GM18517 (cell line): ENCODE measurements at regions not wholly inside any gene's neighbourhood (a gene's known extent, or its start where the extent isn't known, plus 50 kb on each side); places are given as distances from the start of the nearest gene placed in this dataset.

Source experiments
- ATAC-seq: cut with Tn5 transposase; IDR thresholded peaks from one replicate; pipeline ENCODE4 v1.9.1; 2021; ENCODE audit warnings: mild to moderate bottlenecking, moderate library complexity; ENCODE audit not compliant: unreplicated experiment

GRCh38 chr13:111038887-111039286 is 76.2 kb upstream of the ARHGEF7 start:
- ATAC-seq = no peak

DNA sequence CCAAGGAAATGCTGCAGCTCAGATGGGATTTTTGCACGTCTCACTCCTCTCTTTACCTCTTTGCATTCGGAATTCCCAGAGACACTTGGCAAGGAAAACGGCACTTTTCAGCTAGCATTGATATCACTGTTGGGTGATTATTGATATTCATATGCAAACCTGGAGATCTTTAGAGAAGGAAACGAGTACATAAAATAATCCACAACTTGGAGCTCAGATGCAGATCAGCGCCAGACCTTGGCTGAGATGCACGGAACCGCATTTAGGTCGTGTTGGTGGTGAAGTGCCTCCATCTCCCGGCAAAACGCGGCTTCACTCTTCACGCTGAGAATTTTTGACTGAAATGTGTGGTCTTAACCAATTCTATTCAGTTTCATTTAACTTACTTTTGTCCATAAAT is 77.2 kb upstream of the ARHGEF7 start:
- ATAC-seq = no peak

DNA sequence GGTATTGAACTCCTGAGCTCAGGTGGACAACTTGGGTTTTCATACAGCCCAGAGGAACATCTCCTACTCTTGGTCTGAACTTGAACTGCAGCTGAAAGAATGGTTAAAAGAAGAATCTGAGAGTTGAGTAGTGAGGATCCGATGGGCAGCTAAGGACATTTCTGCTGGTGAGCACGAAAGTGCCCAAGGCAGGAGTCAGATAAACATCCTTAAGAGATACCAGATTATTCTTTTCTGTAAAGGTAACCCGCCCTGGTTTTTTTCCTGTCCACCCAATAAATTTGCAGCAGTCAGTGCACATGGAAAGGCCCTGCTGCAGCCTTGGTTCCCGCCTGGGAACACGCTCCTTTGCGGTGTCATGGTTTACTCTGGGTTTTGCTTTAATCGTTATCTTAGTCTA is 78.4 kb upstream of the ARHGEF7 start:
- ATAC-seq = no peak

DNA sequence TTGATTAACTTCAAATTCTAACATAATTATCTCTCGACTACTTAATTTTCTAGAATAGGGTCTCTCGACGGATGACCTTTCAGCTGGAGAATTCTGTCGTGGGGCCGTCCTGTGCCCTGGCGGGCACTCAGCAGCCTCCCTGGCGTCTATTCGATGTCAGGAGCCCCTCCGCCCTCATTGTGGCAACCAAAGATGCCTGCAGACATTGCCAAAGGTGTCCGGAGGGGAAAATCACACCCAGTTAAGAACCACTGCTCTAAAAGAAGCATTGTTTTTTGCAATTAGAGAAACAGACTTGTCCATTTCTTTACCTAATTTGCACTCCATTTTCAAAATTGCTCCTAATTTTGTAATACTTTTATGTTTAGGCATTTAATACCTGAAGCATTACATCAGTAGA is 79.2 kb upstream of the ARHGEF7 start:
- no peak for ATAC-seq

- no peak for ATAC-seq
Measured at GRCh38 chr13:111034811-111035210, 80.3 kb upstream of the ARHGEF7 start.

GRCh38 chr13:111033172-111034130 is 81.7 kb upstream of the ARHGEF7 start:
- no peak for ATAC-seq

GRCh38 chr13:111031531-111031961 is 83.6 kb upstream of the ARHGEF7 start:
- no peak for ATAC-seq

DNA sequence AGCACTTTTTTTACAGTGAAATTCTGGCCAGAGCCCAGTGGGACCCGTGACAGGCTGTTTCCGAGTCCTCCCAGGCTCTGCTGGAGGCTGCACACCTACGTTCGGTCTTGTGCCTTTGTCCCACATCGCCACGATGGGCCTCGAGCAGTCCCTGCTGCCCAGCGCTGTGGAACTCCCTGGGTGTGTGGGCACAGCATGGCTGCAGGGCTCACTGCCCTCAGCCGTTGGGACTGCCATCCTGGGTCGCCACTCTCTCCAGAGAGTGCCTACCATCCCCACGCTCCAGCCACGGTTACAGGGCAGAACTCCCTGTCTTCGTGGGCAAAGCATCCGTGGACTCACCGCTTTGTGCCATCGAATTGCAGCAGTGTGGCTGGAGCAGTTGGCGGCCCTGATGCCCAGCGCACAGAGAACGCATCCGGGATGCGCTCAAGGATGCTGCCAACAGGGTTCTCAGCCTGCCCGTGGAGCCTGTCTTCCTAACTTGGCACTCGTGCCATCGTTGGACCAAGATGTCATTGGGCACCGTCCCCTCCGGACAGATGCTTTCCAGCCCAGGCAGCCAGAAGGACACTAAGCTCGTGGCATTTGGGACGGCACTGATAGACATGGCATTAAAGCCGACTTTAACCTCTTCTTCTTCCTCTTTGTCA is 85.0 kb upstream of the ARHGEF7 start:
- no peak for ATAC-seq

GRCh38 chr13:111027458-111028439 is 87.4 kb upstream of the ARHGEF7 start:
- no peak for ATAC-seq

- no peak for ATAC-seq
Measured at GRCh38 chr13:111025310-111025709, 89.8 kb upstream of the ARHGEF7 start.

DNA sequence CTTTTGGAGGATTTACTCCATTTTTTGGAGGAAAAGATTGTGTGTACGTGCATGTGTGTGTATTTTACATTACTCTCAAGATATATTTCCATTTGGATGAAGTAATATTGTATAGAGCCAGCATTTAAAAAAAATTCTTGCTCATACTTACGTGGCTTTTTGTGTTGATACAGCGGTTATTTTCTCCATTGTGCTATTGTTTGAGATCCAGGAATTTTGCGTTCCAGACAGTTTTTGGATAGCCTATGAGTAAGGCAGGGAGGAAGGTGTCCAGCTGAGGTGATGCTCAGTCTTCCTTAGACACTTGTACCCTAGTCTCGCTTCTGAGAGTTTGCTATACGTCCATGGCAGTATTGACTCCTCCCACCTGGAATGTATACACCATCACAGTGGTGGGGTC is 92.2 kb upstream of the ARHGEF7 start:
- ATAC-seq = no peak

GRCh38 chr13:111022241-111022640 is 92.9 kb upstream of the ARHGEF7 start:
- ATAC-seq = no peak

DNA sequence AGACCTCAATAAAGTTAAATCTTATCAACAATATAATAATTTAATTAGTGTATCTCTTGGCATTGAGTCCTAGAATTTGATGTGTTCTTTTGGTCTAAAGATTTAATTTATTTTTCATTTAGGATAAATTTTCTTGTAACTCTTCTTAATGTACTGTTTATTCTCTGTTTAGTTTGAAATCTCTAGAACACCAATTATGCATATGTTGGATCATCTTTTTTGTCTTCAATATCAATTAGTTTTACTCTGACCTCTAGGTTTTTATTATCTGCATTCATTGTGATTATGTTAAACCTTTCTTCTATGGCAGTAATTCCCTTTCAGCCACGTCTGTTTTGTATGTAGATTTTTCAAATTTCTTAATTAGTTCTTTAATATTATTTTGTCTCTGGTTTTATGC is 93.8 kb upstream of the ARHGEF7 start:
- ATAC-seq = no peak

DNA sequence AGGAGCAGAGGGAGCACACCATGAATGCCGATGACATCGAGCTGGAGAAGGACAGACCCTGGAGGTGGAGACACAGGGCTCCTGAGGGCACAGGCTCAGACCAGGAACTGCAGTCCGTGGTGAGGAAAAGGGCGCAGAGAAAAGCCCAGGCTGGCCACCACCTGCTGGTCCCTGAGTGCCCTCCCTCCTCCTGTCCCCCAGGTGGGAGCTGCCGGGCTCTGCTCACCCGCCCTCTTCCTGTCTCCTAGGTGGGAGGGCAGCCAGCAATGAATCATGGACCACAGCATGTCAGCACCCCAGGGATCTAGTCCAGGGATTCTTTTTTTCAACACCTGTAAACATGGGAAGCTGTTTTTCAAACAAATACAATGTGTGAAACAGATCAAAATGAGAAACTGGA is 94.6 kb upstream of the ARHGEF7 start:
- ATAC-seq = no peak

- no peak for ATAC-seq
Measured at GRCh38 chr13:111020021-111020420, 95.1 kb upstream of the ARHGEF7 start.

DNA sequence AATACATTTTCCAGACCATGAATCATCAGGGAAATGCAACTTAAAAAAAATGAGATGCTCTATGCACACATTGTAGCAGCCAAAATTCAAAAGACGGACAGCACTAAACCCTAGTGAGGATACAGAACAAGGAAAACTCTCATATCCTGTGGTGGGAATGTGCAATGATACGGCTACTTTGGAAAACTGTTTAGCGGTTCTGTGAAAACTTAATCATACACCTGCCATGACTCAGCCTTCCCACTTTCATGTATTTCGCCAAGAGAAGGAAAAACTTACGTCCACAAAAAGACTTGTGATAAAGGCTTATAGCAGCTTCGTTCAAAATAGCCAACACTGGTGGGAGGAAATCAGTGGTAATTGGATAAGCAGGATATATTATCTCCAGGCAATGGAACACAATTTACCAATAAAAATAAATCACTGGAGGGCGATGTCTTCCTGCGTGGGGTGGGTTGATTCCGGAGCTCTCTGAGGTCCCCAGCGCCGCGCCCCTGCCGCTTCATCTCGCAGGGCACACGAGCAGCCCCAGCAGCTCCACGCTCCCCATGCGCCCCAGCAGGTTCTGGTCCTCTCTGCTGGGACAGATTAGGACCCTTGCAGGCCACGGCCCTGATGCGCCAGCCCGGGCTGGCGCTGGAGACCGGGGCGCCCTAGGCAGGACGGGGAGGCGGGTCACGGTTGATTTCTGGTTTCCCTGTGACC is 97.2 kb upstream of the ARHGEF7 start:
- no peak for ATAC-seq

DNA sequence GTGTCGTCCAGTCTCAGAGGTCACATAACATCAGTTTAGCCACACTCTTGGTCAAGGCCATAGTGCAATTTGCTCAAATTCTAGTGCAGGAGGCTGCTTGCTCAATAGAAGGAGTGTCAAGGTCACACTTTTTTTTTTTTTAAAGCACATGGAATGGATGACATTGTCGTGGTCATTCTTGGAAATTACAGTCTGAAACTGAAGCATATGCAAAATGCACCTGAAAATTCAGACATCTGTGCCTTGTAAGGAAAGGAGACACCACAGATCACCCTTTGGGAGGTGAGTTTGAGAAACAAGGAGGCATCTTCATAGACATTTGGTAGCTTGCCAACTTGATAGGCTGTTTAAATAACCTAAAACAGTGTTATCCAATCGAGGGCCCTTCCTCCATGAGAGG is 98.3 kb upstream of the ANKRD10 start:
- no peak for ATAC-seq

DNA sequence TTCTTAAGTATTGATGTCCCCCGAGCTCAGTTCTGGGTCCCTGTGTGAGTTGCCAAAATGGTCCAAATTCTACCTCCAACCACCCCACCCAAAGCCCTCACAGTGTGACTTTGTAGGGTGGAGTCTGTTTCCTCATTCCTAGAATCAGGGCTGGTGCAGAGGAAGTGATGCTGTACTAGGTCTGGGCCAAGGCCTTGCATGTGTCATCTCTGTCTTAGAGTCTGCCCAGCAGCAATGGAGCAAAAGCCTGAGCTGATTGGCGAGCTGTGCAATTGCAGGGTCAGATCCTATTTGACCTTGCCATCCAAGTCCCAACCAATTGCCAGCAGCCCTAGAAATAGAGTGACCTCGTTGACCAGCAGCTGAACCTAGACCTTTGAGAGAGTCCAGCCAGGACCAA is 97.0 kb upstream of the ANKRD10 start:
- ATAC-seq = no peak

DNA sequence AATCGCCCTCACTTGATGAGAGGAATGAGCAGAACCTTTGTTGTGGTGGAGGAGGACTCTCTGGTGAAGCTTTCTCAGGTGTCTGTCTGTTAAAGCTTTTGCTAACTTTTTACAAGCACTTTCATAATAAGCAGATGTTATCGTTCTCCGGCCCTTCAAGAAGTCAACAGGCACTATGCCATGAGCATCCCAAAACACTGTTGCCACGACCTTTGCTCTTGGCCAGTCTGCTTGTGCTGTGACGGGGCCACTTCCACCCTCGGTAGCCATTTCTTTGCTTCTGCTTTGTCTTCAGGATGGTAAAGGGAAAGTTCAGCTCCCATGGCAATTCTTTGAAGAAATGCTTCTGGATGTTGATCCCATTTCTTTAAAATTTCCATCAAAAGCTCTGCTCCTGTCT is 93.5 kb upstream of the ANKRD10 start:
- no peak for ATAC-seq

DNA sequence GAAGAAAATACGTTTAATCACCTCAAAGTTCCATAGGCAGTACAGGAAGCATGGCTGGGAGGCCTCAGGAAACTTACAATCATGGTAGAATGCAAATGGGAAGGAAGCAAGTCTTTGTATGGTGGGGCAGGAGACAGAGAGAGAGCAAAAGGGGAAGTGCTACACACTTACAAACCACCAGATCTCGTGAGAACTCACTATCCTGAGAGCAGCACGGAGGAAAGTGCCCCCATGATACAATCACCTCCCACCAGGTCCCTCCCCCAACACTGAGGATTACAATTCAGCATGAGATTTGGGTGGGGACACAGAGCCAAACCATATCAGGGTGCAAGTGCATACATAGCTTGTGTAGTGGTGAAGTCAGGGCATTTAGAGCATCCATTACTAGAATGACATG is 92.3 kb upstream of the ANKRD10 start:
- ATAC-seq = no peak
